Hypothalamus (tissue), 51 donors: ENCODE measurements at regions not wholly inside any gene's neighbourhood (a gene's known extent, or its start where the extent isn't known, plus 50 kb on each side); places are given as distances from the start of the nearest gene placed in this dataset.

Experiments
- DNase-seq, 51 donors: peaks; one replicate each; lab custom pipeline; 2025; lab: John Stamatoyannopoulos, UW

GRCh38 chr18:78010363-78010762 lies 760.7 kb downstream of the GALR1 start:
- DNase-seq = no peak

- DNase-seq = no peak
Measured at GRCh38 chr18:78017869-78018268, 768.2 kb downstream of the GALR1 start.

- no peak for DNase-seq
Measured at GRCh38 chr18:78021196-78021595, 771.5 kb downstream of the GALR1 start.

- no peak for DNase-seq
Measured at GRCh38 chr18:78031589-78031988, 781.9 kb downstream of the GALR1 start.

GRCh38 chr18:78031991-78032390 lies 782.3 kb downstream of the GALR1 start:
- no peak for DNase-seq

GRCh38 chr18:78032574-78032973 lies 782.9 kb downstream of the GALR1 start:
- no peak for DNase-seq

GRCh38 chr18:78034755-78035154 lies 785.1 kb downstream of the GALR1 start:
- DNase-seq = no peak

GRCh38 chr18:78041218-78041617 lies 791.6 kb downstream of the GALR1 start:
- DNase-seq = no peak

GRCh38 chr18:78046631-78047030 lies 797.0 kb downstream of the GALR1 start:
- DNase-seq = no peak

- DNase-seq = no peak
Measured at GRCh38 chr18:78049281-78049680, 799.6 kb downstream of the GALR1 start.

GRCh38 chr18:78054801-78055200 lies 805.2 kb downstream of the GALR1 start:
- no peak for DNase-seq

GRCh38 chr18:78056011-78056410 lies 806.4 kb downstream of the GALR1 start:
- no peak for DNase-seq

- DNase-seq = peak in 35 of 51 donors; percentile 3 to 80 (median 36)
Measured at GRCh38 chr18:78069784-78070664, 820.4 kb downstream of the GALR1 start.

- DNase-seq = no peak
Measured at GRCh38 chr18:78071166-78071710, 821.6 kb downstream of the GALR1 start.

GRCh38 chr18:78071776-78072175 lies 822.1 kb downstream of the GALR1 start:
- no peak for DNase-seq

- no peak for DNase-seq
Measured at GRCh38 chr18:78072375-78072774, 822.7 kb downstream of the GALR1 start.

GRCh38 chr18:78073275-78073674 lies 823.6 kb downstream of the GALR1 start:
- peak in 3 of 51 donors; percentile 12 to 40 (median 14) for DNase-seq

- DNase-seq = peak in 2 of 51 donors; percentile 2 to 6
Measured at GRCh38 chr18:78074400-78075020, 824.9 kb downstream of the GALR1 start.

GRCh38 chr18:78080081-78080480 lies 830.4 kb downstream of the GALR1 start:
- DNase-seq = no peak

GRCh38 chr18:78080761-78081160 lies 831.1 kb downstream of the GALR1 start:
- no peak for DNase-seq

- DNase-seq = no peak
Measured at GRCh38 chr18:78082816-78083215, 833.2 kb downstream of the GALR1 start.
